Smooth muscle cell (in vitro differentiated cells): ENCODE measurements at regions not wholly inside any gene's neighbourhood (a gene's known extent, or its start where the extent isn't known, plus 50 kb on each side); places are given as distances from the start of the nearest gene placed in this dataset.

Source experiments
- DNase-seq: peaks from one replicate; lab custom pipeline; 2025; ENCODE audit not compliant: unreplicated experiment; lab: John Stamatoyannopoulos, UW
- H2AFZ ChIP-seq: fragments of 200-600 bp; sonication (generic); 2 replicates; pipeline ENCODE4 v1.6.0; 2016; ENCODE audit warnings: antibody characterized with exemption, low read depth, mild to moderate bottlenecking
- H3F3A ChIP-seq: fragments of 200-600 bp; sonication (generic); 2 replicates; pipeline ENCODE4 v1.6.0; 2017; ENCODE audit warnings: antibody characterized with exemption, low read depth
- H3K27ac ChIP-seq: fragments of 200-600 bp; sonication (generic); 2 replicates; pipeline ENCODE4 v1.5.1; 2016; ENCODE audit warnings: low read depth, mild to moderate bottlenecking
- H3K27me3 ChIP-seq: fragments of 200-600 bp; sonication (generic); 2 replicates; pipeline ENCODE4 v1.6.1; 2016; ENCODE audit warnings: low read depth, mild to moderate bottlenecking
- H3K36me3 ChIP-seq: fragments of 200-600 bp; sonication (generic); 2 replicates; pipeline ENCODE4 v1.5.1; 2016; ENCODE audit warnings: low read depth
- H3K4me1 ChIP-seq: fragments of 200-600 bp; sonication (generic); 2 replicates; pipeline ENCODE4 v1.5.1; 2016; ENCODE audit warnings: low read depth
- H3K4me2 ChIP-seq: fragments of 200-600 bp; sonication (generic); 2 replicates; pipeline ENCODE4 v1.6.0; 2016; ENCODE audit warnings: mild to moderate bottlenecking
- H3K4me3 ChIP-seq: fragments of 200-600 bp; sonication (generic); 2 replicates; pipeline ENCODE4 v1.5.1; 2016; ENCODE audit warnings: mild to moderate bottlenecking
- H3K79me2 ChIP-seq: fragments of 200-600 bp; sonication (generic); 2 replicates; pipeline ENCODE4 v1.6.0; 2016; ENCODE audit warnings: low read depth, mild to moderate bottlenecking
- H3K9ac ChIP-seq: fragments of 200-600 bp; sonication (generic); 2 replicates; pipeline ENCODE4 v1.6.0; 2016; ENCODE audit warnings: low read depth
- H3K9me3 ChIP-seq: fragments of 200-600 bp; sonication (generic); replicated peaks from 2 replicates; pipeline ENCODE4 v1.5.1; 2016; ENCODE audit warnings: low read depth
- H4K20me1 ChIP-seq: fragments of 200-600 bp; sonication (generic); 2 replicates; pipeline ENCODE4 v1.6.0; 2016; ENCODE audit warnings: low read depth
- WGBS: methylation state at CpG from one replicate; pipeline ENCODE4 v1.1.7; 2016; ENCODE audit warnings: low lambda C conversion rate; 5-methylcytosine and 5-hydroxymethylcytosine counted together
- TF ChIP-seq, protein P1 (sequence below): fragments of 200-600 bp; sonication (generic); IDR thresholded peaks from 2 replicates; pipeline ENCODE4 v1.5.1; 2017; ENCODE audit warnings: borderline replicate concordance, mild to moderate bottlenecking, antibody characterized with exemption; ENCODE audit not compliant: insufficient read depth, poor library complexity, severe bottlenecking

DNA sequence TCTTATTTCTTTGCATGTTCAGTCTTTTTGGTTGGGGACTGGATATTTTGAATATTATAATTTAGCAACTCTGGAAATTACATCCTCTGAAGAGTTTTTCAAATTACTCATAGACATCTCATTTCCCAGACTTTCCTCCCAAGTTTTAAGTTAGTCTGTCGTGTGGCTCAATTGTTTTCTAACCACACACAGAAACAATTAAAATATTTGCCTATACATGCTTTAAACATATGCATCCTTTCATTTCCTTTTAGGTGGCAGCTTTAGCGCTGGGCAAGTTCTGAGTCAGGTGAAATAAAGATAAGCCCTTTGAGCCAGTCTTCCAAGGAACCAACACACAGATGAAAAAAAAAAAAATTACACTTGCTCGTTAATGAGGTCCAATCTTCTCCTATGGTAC is 307.0 kb upstream of the SPOCK3 start:
- Histone ChIP-seq H3K4me3 (no peak overlapping the region), H3F3A (no peaks in the 10 kb centered on the region), H4K20me1 (no peaks in the 10 kb centered on the region), H3K27me3 (no peaks in the 10 kb centered on the region), H3K27ac (no peak overlapping the region), H3K9ac (no peak overlapping the region), H2AFZ (no peak overlapping the region), H3K4me1 (no peaks in the 10 kb centered on the region), H3K79me2 (no peaks in the 10 kb centered on the region), H3K36me3 (no peaks in the 10 kb centered on the region), H3K9me3 (no peaks in the 10 kb centered on the region), H3K4me2 (no peak overlapping the region)
- TF ChIP-seq, protein P1, sequence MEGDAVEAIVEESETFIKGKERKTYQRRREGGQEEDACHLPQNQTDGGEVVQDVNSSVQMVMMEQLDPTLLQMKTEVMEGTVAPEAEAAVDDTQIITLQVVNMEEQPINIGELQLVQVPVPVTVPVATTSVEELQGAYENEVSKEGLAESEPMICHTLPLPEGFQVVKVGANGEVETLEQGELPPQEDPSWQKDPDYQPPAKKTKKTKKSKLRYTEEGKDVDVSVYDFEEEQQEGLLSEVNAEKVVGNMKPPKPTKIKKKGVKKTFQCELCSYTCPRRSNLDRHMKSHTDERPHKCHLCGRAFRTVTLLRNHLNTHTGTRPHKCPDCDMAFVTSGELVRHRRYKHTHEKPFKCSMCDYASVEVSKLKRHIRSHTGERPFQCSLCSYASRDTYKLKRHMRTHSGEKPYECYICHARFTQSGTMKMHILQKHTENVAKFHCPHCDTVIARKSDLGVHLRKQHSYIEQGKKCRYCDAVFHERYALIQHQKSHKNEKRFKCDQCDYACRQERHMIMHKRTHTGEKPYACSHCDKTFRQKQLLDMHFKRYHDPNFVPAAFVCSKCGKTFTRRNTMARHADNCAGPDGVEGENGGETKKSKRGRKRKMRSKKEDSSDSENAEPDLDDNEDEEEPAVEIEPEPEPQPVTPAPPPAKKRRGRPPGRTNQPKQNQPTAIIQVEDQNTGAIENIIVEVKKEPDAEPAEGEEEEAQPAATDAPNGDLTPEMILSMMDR, result no peak
- WGBS, result 90% methylated on average over 3 of the region's 3 CpGs
- DNase-seq, result no peak

GRCh38 chr4:167544391-167544790 is 310.1 kb upstream of the SPOCK3 start:
- H3K4me3 ChIP-seq, result no peak overlapping the region
- H3K79me2 ChIP-seq, result no peaks in the 10 kb centered on the region
- 90% methylated on average over 1 of the region's 1 CpG for WGBS
- TF ChIP-seq, protein P1, result no peak
- no peak overlapping the region for H2AFZ ChIP-seq
- no peaks in the 10 kb centered on the region for H3K9me3 ChIP-seq
- H3K36me3 ChIP-seq, result no peaks in the 10 kb centered on the region
- H3K9ac ChIP-seq, result no peak overlapping the region
- DNase-seq, result no peak
- H3K27ac ChIP-seq, result no peak overlapping the region
- no peak overlapping the region for H3K4me2 ChIP-seq
- no peaks in the 10 kb centered on the region for H4K20me1 ChIP-seq
- H3K4me1 ChIP-seq, result no peaks in the 10 kb centered on the region
- H3F3A ChIP-seq, result no peaks in the 10 kb centered on the region
- H3K27me3 ChIP-seq, result no peaks in the 10 kb centered on the region

GRCh38 chr4:167550021-167550420 is 315.7 kb upstream of the SPOCK3 start:
- TF ChIP-seq, protein P1, result no peak
- Histone ChIP-seq H3K9me3 (no peaks in the 10 kb centered on the region), H2AFZ (no peak overlapping the region), H3K27ac (no peak overlapping the region), H3F3A (no peaks in the 10 kb centered on the region), H4K20me1 (no peaks in the 10 kb centered on the region), H3K4me2 (no peak overlapping the region), H3K4me3 (no peak overlapping the region), H3K9ac (no peak overlapping the region), H3K27me3 (no peaks in the 10 kb centered on the region), H3K36me3 (no peaks in the 10 kb centered on the region), H3K4me1 (no peaks in the 10 kb centered on the region), H3K79me2 (no peaks in the 10 kb centered on the region)
- no peak for DNase-seq
- 61% methylated on average over 5 of the region's 5 CpGs for WGBS

GRCh38 chr4:167555338-167556022 is 321.2 kb upstream of the SPOCK3 start:
- 70% methylated on average over 3 of the region's 3 CpGs for WGBS
- H2AFZ ChIP-seq, result no peak overlapping the region
- H3K4me1 ChIP-seq, result no peaks in the 10 kb centered on the region
- TF ChIP-seq, protein P1, result no peak
- H3K27ac ChIP-seq, result no peak overlapping the region
- H3K9ac ChIP-seq, result no peak overlapping the region
- H3F3A ChIP-seq, result no peaks in the 10 kb centered on the region
- H3K4me2 ChIP-seq, result no peak overlapping the region
- no peaks in the 10 kb centered on the region for H3K27me3 ChIP-seq
- no peaks in the 10 kb centered on the region for H3K9me3 ChIP-seq
- no peaks in the 10 kb centered on the region for H3K36me3 ChIP-seq
- no peak for DNase-seq
- no peaks in the 10 kb centered on the region for H3K79me2 ChIP-seq
- H3K4me3 ChIP-seq, result no peak overlapping the region
- no peaks in the 10 kb centered on the region for H4K20me1 ChIP-seq
